Pancreas (tissue), 10 donors: ENCODE measurements at regions not wholly inside any gene's neighbourhood (a gene's known extent, or its start where the extent isn't known, plus 50 kb on each side); places are given as distances from the start of the nearest gene placed in this dataset.

Experiments
- ATAC-seq, 4 donors: fragments of 200-7000 bp; cut with Tn5 transposase; one replicate each; pipeline versions ENCODE4 v1.8.0 to v1.9.1; 2020; ENCODE audit warnings: mild to moderate bottlenecking in 4 of 4, moderate library complexity in 4 of 4
- DNase-seq, 6 donors: peaks; one replicate each; pipeline ENCODE4 v3.0.0-alpha.2; 2020
- FAIRE-seq: peaks from 2 replicates; lab custom pipeline; 2012; peaks lifted over from hg19 to GRCh38; lab: Jason Lieb, UNC
- H3K27ac ChIP-seq, 4 donors: fragments of 200-600 bp; sonication (generic); 1 replicate in 3 of 4; 2 replicates in 1 of 4; pipeline versions ENCODE4 v1.5.0 to v1.8.0; 2020
- H3K27me3 ChIP-seq, 4 donors: fragments of 200-600 bp; one replicate each; pipeline ENCODE4 v1.8.0; 2021
- H3K36me3 ChIP-seq, 3 donors: fragments of 200-600 bp; sonication (generic) in 1 of 3; one replicate each; pipeline versions ENCODE4 v1.5.0 to v1.8.0; 2020 to 2021
- H3K4me1 ChIP-seq, 3 donors: fragments of 200-600 bp; one replicate each; pipeline ENCODE4 v1.8.0; 2021
- H3K4me3 ChIP-seq, 4 donors: fragments of 200-600 bp; sonication (generic) in 2 of 4; one replicate each; pipeline versions ENCODE4 v1.5.0 to v1.8.0; 2020 to 2021
- H3K9me3 ChIP-seq, 4 donors: fragments of 200-600 bp; one replicate each; pipeline ENCODE4 v1.8.0; 2021
- WGBS, 2 donors: extraction: QIAGEN DNeasy Blood & Tissue Kit; methylation state at CpG; one replicate each; pipeline ENCODE4 v1.1.7; 2013; 5-methylcytosine and 5-hydroxymethylcytosine counted together
- intact Hi-C, 3 donors: fragments of 100-400 bp; cut with DNase I; formaldehyde crosslinking; loops; one replicate each; pipeline versions ENCODE4 v1.11.1 to v1.14.2; 2022
- TF ChIP-seq, protein P1 (sequence below), 4 donors: fragments of 200-600 bp; sonication (generic) in 3 of 4; IDR thresholded peaks; one replicate each; pipeline versions ENCODE4 v1.5.0 to v1.8.0; 2021; ENCODE audit warnings: antibody characterized with exemption in 4 of 4
- donor health status: healthy with polysubstance abuse.
- donor health status: DM: no; HTN: no; CAD: no; lungs with moderate emphysema.
- donor health status: DM: no; HTN: no; CAD: no.
- donor health status: control.
- donor health status: control.
- donor health status: Bipolar disorder and iron deficiency.
- donor health status: DM: yes; HTN: yes; CAD: no.
- donor health status: DM: no; HTN: no; CAD: no.
- donor health status: DM: no; HTN: no; CAD: no.
- donor health status: DM: yes; HTN: yes; CAD: no.

DNA sequence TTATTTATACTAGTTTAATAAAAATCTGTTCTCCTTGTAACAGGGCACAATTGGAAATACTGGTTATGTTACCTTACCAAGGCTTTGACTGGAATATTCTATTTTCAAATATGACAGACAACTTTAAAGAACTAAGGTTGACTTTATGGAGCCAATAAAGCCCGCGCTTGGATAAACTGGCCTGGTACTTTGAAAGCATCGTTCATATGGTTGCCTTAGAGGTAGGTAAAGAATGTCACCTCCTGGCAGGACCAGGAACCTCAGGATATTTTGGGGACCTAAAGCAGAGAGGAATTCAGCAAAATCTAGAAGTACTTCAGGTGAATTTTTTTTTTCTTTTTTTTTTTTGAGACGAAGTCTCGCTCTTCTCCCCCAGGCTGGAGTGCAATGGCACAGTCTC lies 71.2 kb upstream of the CREB1 start:
- no peaks in the 10 kb centered on the region for H3K27me3 ChIP-seq
- no peaks in the 10 kb centered on the region for H3K4me1 ChIP-seq
- FAIRE-seq (no peak), DNase-seq (no peak), ATAC-seq (no peak)
- TF ChIP-seq, protein P1, sequence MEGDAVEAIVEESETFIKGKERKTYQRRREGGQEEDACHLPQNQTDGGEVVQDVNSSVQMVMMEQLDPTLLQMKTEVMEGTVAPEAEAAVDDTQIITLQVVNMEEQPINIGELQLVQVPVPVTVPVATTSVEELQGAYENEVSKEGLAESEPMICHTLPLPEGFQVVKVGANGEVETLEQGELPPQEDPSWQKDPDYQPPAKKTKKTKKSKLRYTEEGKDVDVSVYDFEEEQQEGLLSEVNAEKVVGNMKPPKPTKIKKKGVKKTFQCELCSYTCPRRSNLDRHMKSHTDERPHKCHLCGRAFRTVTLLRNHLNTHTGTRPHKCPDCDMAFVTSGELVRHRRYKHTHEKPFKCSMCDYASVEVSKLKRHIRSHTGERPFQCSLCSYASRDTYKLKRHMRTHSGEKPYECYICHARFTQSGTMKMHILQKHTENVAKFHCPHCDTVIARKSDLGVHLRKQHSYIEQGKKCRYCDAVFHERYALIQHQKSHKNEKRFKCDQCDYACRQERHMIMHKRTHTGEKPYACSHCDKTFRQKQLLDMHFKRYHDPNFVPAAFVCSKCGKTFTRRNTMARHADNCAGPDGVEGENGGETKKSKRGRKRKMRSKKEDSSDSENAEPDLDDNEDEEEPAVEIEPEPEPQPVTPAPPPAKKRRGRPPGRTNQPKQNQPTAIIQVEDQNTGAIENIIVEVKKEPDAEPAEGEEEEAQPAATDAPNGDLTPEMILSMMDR (IDR thresholded peaks at IDR 0.05), result no peak
- H3K4me3 ChIP-seq, result no peak overlapping the region
- intact Hi-C loops, result no loop called here
- WGBS, 2 donors, result 92 to 95% methylated on average over 4 to 5 of the region's 5 CpGs
- H3K36me3 ChIP-seq, result no peaks in the 10 kb centered on the region
- H3K9me3 ChIP-seq, result no peaks in the 10 kb centered on the region
- no peak overlapping the region for H3K27ac ChIP-seq

DNA sequence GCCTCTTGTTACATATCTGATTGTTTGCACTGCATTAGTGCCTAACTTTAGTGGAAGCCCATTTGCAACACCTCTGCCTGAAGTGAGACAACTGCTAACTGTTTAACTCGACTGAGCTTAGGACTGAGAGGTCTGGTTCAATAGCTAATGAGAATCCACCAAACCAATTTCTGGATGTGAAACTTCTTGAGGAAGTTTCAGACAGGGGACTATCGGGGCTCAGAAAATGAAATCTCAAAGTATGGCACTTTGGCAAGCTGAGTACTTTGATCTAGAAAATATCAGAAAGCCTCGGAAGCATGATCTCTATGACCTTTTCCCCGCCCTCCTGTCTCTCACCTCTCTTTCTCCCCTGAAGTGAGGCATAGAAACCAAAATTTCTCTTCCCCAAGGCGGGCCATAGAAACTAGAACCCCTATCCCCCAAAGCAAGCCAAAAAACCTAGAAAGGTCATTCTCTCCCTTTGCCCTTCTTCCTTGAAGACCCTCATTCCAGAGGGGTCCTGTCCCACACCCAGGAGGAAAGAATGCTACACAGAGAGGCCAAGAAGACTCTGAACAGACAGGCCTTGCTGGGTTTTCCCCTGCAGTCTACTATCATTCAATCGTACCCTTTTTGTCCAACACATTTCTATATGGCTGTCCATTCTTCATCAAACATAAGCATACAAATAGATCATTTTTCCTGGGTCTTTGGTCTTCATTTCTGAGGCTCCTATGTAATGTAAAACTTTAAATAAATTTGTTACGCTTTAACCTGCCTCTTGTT lies 69.6 kb upstream of the CREB1 start:
- FAIRE-seq, result no peak

DNA sequence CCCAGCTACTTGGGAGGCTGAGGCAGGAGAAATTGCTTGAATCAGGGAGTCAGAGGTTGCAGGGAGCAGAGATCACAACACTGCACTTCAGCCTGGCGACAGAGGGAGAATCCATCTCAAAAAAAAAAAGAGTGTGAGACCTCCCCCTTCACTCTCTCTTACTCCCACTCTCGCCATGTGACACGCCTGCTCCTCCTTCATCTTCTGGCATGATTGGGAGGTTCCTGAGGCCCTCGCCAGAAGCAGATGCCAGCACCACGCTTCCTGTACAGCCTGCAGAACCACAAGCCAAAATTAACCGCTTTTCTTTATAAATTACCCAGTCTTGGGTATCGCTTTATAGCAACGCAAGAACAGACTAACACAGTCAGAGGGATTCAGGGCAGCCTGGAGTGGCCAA lies 66.3 kb upstream of the CREB1 start:
- TF ChIP-seq, protein P1 (IDR thresholded peaks at IDR 0.05), result no peak
- Histone ChIP-seq H3K4me1 (no peaks in the 10 kb centered on the region), H3K9me3 (no peaks in the 10 kb centered on the region), H3K27me3 (no peaks in the 10 kb centered on the region), H3K36me3 (no peaks in the 10 kb centered on the region), H3K4me3 (no peak overlapping the region), H3K27ac (no peak overlapping the region)
- DNase-seq (no peak), ATAC-seq (no peak), FAIRE-seq (no peak)
- 85% methylated on average over 8 of the region's 8 CpGs for WGBS, 2 donors
- intact Hi-C loops, result loop anchor here in 1 of 3 donors (10.0 kb wide), 1 partner anchor 679 kb away; no protein-coding TSS in a partner anchor

More for the DNA sequence above, 69.6 kb upstream of the CREB1 start:
- Histone ChIP-seq H3K27me3 (no peaks in the 10 kb centered on the region), H3K27ac (no peak overlapping the region), H3K36me3 (no peaks in the 10 kb centered on the region), H3K4me3 (no peak overlapping the region), H3K9me3 (no peaks in the 10 kb centered on the region), H3K4me1 (no peaks in the 10 kb centered on the region)
- TF ChIP-seq, protein P1 (IDR thresholded peaks at IDR 0.05), result no peak
- 61 to 63% methylated on average over 7 of the region's 7 CpGs for WGBS, 2 donors
- no peak for DNase-seq
- ATAC-seq, result no peak
- intact Hi-C loops, result loop anchor here in 1 of 3 donors (10.0 kb wide), 1 partner anchor 675 kb away; no protein-coding TSS in a partner anchor

DNA sequence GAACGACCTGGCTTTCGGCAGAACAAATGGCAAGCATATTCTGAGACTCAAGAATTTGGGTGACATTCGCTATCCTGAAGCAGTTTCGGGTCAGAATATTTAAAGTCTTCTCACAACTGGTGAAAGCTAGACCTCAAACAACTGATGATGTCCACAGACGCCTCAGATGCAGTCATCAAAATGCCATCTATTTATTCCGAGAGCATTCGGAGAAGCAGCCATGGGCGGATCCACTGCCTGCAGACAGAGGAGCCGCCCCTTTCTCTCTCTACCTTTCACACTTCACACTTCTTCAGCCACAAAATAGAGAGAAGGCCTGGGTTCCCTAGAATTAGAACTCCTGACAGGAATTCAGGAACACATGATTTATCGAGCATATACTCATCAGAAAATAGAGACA lies 65.8 kb upstream of the CREB1 start:
- FAIRE-seq (no peak), DNase-seq (no peak), ATAC-seq (no peak)
- WGBS, 2 donors, result 81 to 83% methylated on average over 10 of the region's 10 CpGs
- no peaks in the 10 kb centered on the region for H3K4me1 ChIP-seq
- no peaks in the 10 kb centered on the region for H3K27me3 ChIP-seq
- H3K36me3 ChIP-seq, result no peaks in the 10 kb centered on the region
- no peaks in the 10 kb centered on the region for H3K9me3 ChIP-seq
- H3K4me3 ChIP-seq, result no peak overlapping the region
- TF ChIP-seq, protein P1 (IDR thresholded peaks at IDR 0.05), result no peak
- intact Hi-C loops, result loop anchor here in 1 of 3 donors (10.0 kb wide), 1 partner anchor 679 kb away; no protein-coding TSS in a partner anchor
- no peak overlapping the region for H3K27ac ChIP-seq

DNA sequence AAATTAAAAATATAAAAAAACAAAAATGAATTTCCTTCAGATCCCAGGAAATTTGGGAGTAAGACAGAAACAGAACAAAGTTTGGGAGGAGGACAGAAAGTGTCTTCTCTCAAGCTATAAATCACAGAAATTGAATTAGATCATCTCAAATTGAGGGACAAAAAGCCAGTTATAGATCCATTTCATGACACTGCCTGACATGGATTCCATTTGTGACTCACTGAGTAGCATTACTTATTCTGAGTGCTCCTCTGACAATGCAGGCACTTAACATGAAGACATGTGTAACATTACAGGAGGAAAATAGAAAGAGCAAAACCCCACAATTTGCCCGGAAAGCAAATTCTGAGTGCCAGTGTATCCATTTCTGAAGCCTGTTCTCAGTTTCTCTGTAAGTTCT lies 63.9 kb upstream of the CREB1 start:
- Histone ChIP-seq H3K36me3 (no peaks in the 10 kb centered on the region), H3K4me1 (no peaks in the 10 kb centered on the region), H3K4me3 (no peak overlapping the region), H3K9me3 (no peaks in the 10 kb centered on the region), H3K27me3 (no peaks in the 10 kb centered on the region), H3K27ac (no peak overlapping the region)
- no peak for ATAC-seq
- no peak for DNase-seq
- 88 to 91% methylated on average over 1 of the region's 1 CpG for WGBS, 2 donors
- intact Hi-C loops, result loop anchor here in 1 of 3 donors (10.0 kb wide), 1 partner anchor 681 kb away; no protein-coding TSS in a partner anchor
- TF ChIP-seq, protein P1 (IDR thresholded peaks at IDR 0.05), result no peak
- FAIRE-seq, result no peak
